ENCODE measurements at regions not wholly inside any gene's neighbourhood (a gene's known extent, or its start where the extent isn't known, plus 50 kb on each side); places are given as distances from the start of the nearest gene placed in this dataset.
A peak's percentile ranks its signal among the peaks of the same experiment; 100 is the strongest.

DNA sequence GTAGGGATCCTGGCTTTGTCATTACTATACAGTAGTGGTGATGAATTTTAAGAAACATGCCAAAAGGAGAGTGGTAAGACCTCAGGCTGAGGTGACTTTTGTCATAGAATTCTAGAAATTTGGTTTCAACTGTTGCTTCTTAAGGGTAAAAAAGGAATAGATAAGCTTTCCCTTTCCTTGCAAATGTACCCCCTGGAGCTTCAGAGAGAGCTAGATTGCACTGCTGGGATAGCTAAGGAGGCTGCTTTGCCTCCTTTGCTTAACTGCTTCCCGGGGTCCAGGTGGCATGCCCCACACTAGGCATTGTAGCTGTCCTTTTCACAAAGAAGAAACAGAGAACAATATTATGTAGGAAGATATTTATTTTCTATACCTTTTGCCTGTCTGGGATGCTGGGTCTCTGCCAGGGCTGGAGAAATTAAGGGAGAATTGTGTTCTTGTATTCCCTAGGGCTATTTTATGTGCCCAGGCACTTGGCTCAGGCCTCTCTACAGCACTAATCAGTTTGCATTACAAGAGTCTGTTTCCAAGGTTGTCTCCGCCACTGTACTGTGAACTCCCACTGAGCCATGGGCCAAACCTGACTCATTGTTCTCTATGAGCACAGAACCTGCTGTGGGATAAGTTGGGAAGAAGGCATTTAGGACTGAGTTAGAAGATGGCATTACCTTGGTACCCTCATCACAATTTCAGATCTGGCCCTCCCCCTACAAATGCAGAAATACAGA lies 460.0 kb downstream of the PDCD6IP start:
- H3K4me1 ChIP-seq (ENCODE audit: control insufficient read depth in 1 of 2, extremely low read depth in 1 of 2, insufficient read depth in 2 of 2, low read length in 2 of 2): no peaks in the 10 kb centered on the region
- Mint-ChIP-seq H3K9me3 (no peaks in the 10 kb centered on the region), H3K4me3 (no peak overlapping the region), H3K36me3 (no peaks in the 10 kb centered on the region), H3K27me3 (peaks cover 0 to 5% of the 10 kb centered on the region in 2 donors), H3K4me1 (no peaks in the 10 kb centered on the region), H3K27ac (no peak overlapping the region)
- H3K9me3 ChIP-seq: no peaks in the 10 kb centered on the region
- H3K36me3 ChIP-seq (ENCODE audit: control insufficient read depth in 2 of 2, extremely low read depth in 1 of 2, insufficient read depth in 1 of 2, low read length in 1 of 2): no peaks in the 10 kb centered on the region
- CTCF ChIA-PET: no interaction called here
- POLR2A ChIA-PET: no interaction called here
- no CpG with 5 or more reads among the region's 2 CpGs for WGBS (ENCODE audit: insufficient coverage)
- no peak for ATAC-seq (replicated peaks in 1 of 4)
- no peak for DNase-seq
- H3K4me3 ChIP-seq (ENCODE audit: control insufficient read depth in 1 of 2, extremely low read depth in 1 of 2, low read length in 1 of 2): no peak overlapping the region
- H3K27ac ChIP-seq (ENCODE audit: low read length): no peak overlapping the region
- H3K27me3 ChIP-seq (replicated peaks in 1 of 2; ENCODE audit: control insufficient read depth in 2 of 2, extremely low read depth in 1 of 2, insufficient read depth in 2 of 2, low read length in 1 of 2): no peaks in the 10 kb centered on the region

DNA sequence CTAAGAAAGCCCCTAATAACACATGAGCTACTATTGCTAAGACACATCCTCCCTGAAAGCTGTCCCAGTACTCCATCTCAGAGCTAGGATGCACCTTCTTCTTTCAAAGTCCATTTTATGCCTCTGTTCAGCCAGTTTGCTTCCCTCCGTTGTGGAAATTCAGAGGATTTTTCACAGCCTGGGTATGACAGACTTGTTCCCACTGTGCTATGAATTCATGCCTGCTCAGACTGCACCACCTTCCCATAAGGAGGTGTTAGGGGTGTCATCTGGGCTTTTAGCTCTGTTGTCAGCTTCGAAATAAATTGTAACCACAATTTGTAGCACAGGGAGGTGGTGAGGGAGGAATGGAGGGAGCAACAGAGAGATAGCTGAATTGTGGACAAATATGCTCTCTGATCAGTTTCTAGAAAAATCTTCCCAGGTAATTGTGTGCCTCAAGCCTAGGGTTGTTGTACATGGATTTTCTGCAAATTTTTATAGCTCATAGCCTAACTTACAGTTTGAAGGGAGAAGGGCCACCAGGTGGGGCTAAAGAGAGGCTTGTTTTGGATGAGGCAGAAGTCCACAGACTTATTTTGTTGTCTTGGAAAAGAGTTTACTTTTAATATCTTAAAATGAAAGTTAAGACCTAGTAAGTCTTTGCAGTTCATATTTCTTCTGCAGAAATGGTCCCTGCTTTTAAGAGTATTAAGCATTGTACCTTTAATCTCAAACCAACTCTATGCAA lies 462.0 kb downstream of the PDCD6IP start:
- peak in 4 of 35 experiments; percentile 1 to 19 (median 5) for DNase-seq
- Mint-ChIP-seq H3K27ac (no peak overlapping the region), H3K4me1 (no peaks in the 10 kb centered on the region)

DNA sequence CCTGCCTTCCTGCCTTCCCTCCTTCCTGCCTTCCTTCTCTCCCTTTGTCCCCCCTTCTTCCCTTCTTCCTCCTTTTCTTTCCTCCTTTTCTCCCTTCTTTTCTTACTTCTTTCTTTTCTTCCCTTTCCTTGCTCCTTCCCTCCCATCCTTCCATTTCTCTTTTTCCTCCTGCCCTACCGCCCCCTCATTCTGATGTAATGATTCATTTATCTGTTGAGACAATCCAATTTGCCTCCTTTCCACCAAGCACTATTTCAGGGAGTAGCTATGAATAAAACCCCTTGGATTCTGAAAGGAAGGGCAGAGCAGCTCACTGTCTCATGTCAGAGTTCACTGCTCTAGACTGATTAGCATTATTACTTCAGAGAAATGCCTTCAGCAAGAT lies 462.6 kb downstream of the PDCD6IP start:
- no peaks in the 10 kb centered on the region for H3K4me1 Mint-ChIP-seq
- no peaks in the 10 kb centered on the region for H3K9me3 ChIP-seq
- DNase-seq (no peak), ATAC-seq (replicated peaks in 1 of 4) (no peak)
- H3K27me3 ChIP-seq (replicated peaks in 1 of 2; ENCODE audit: control insufficient read depth in 2 of 2, extremely low read depth in 1 of 2, insufficient read depth in 2 of 2, low read length in 1 of 2): no peaks in the 10 kb centered on the region
- peaks cover 0 to 5% of the 10 kb centered on the region in 2 donors for H3K27me3 Mint-ChIP-seq
- H3K36me3 Mint-ChIP-seq: no peaks in the 10 kb centered on the region
- CTCF ChIA-PET: interaction anchor here (0.7 to 1.9 kb wide), 2 partner anchors 423 to 958 kb away, joined by 6 to 14 read pairs; no protein-coding TSS in a partner anchor
- no peak overlapping the region for H3K4me3 ChIP-seq (ENCODE audit: control insufficient read depth in 1 of 2, extremely low read depth in 1 of 2, low read length in 1 of 2)
- no CpG with 5 or more reads among the region's 1 CpG for WGBS (ENCODE audit: insufficient coverage)
- POLR2A ChIA-PET: no interaction called here
- no peaks in the 10 kb centered on the region for H3K36me3 ChIP-seq (ENCODE audit: control insufficient read depth in 2 of 2, extremely low read depth in 1 of 2, insufficient read depth in 1 of 2, low read length in 1 of 2)
- H3K4me1 ChIP-seq (ENCODE audit: control insufficient read depth in 1 of 2, extremely low read depth in 1 of 2, insufficient read depth in 2 of 2, low read length in 2 of 2): no peaks in the 10 kb centered on the region
- no peak overlapping the region for H3K4me3 Mint-ChIP-seq
- H3K9me3 Mint-ChIP-seq: no peaks in the 10 kb centered on the region
- H3K27ac ChIP-seq (ENCODE audit: low read length): no peak overlapping the region
- H3K27ac Mint-ChIP-seq: no peak overlapping the region

More for the DNA sequence above, 462.0 kb downstream of the PDCD6IP start:
- H3K27ac ChIP-seq (ENCODE audit: low read length): no peak overlapping the region
- Mint-ChIP-seq H3K9me3 (no peaks in the 10 kb centered on the region), H3K4me3 (no peak overlapping the region), H3K27me3 (peaks cover 0 to 2% of the 10 kb centered on the region in 2 donors), H3K36me3 (no peaks in the 10 kb centered on the region)
- ChIA-PET POLR2A (no interaction called here), CTCF (interaction anchor here (0.6 to 1.9 kb wide), 4 partner anchors 9 to 958 kb away, joined by 3 to 14 read pairs (median 5); no protein-coding TSS in a partner anchor)
- H3K4me1 ChIP-seq (ENCODE audit: control insufficient read depth in 1 of 2, extremely low read depth in 1 of 2, insufficient read depth in 2 of 2, low read length in 2 of 2): no peaks in the 10 kb centered on the region
- H3K9me3 ChIP-seq: no peaks in the 10 kb centered on the region
- H3K36me3 ChIP-seq (ENCODE audit: control insufficient read depth in 2 of 2, extremely low read depth in 1 of 2, insufficient read depth in 1 of 2, low read length in 1 of 2): no peaks in the 10 kb centered on the region
- H3K27me3 ChIP-seq (replicated peaks in 1 of 2; ENCODE audit: control insufficient read depth in 2 of 2, extremely low read depth in 1 of 2, insufficient read depth in 2 of 2, low read length in 1 of 2): no peaks in the 10 kb centered on the region
- no peak for ATAC-seq (replicated peaks in 1 of 4)
- 83% methylated on average over 1 of the region's 2 CpGs for WGBS (ENCODE audit: insufficient coverage)
- no peak overlapping the region for H3K4me3 ChIP-seq (ENCODE audit: control insufficient read depth in 1 of 2, extremely low read depth in 1 of 2, low read length in 1 of 2)

DNA sequence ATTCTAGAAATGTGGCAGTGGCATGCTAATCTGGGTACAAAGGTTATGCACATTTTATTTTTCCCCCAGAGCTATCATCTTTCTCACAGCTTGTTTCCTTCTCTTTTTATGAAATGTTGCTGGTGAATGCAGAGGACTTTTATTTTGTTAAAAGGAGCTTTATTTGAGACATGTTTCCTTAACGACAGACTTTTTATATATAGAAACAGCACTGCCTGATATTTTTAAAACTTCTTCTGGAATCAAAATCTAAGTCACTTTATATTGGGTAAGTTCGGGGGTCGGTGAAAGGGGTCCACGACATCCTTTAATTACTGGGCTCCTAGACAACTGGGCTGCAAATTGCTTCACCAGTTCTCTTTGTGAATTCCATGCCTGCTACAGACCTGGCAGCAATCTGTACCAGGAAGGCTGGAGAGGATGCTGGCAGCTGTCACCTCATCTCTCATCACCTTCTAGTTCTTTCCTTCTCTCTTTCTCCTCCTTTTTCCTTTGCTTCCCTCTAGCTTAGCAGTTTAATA lies 464.7 kb downstream of the PDCD6IP start:
- no peaks in the 10 kb centered on the region for H3K36me3 ChIP-seq (ENCODE audit: control insufficient read depth in 2 of 2, extremely low read depth in 1 of 2, insufficient read depth in 1 of 2, low read length in 1 of 2)
- no peak overlapping the region for H3K4me3 ChIP-seq (ENCODE audit: control insufficient read depth in 1 of 2, extremely low read depth in 1 of 2, low read length in 1 of 2)
- Mint-ChIP-seq H3K36me3 (no peaks in the 10 kb centered on the region), H3K27me3 (peaks cover 1 to 5% of the 10 kb centered on the region in 2 donors), H3K4me3 (no peak overlapping the region), H3K4me1 (no peaks in the 10 kb centered on the region), H3K9me3 (no peaks in the 10 kb centered on the region), H3K27ac (no peak overlapping the region)
- no peaks in the 10 kb centered on the region for H3K27me3 ChIP-seq (replicated peaks in 1 of 2; ENCODE audit: control insufficient read depth in 2 of 2, extremely low read depth in 1 of 2, insufficient read depth in 2 of 2, low read length in 1 of 2)
- whole genome bisulfite sequencing (ENCODE audit: insufficient coverage): 20% methylated on average over 1 of the region's 4 CpGs
- no peaks in the 10 kb centered on the region for H3K4me1 ChIP-seq (ENCODE audit: control insufficient read depth in 1 of 2, extremely low read depth in 1 of 2, insufficient read depth in 2 of 2, low read length in 2 of 2)
- DNase-seq: no peak
- H3K9me3 ChIP-seq: no peaks in the 10 kb centered on the region
- ChIA-PET CTCF (no interaction called here), POLR2A (interaction anchor here in 1 of 2 donors (1.1 kb wide), 1 partner anchor 19 kb away, joined by 4 read pairs; no protein-coding TSS in a partner anchor)
- ATAC-seq (replicated peaks in 1 of 4): no peak
- no peak overlapping the region for H3K27ac ChIP-seq (ENCODE audit: low read length)

DNA sequence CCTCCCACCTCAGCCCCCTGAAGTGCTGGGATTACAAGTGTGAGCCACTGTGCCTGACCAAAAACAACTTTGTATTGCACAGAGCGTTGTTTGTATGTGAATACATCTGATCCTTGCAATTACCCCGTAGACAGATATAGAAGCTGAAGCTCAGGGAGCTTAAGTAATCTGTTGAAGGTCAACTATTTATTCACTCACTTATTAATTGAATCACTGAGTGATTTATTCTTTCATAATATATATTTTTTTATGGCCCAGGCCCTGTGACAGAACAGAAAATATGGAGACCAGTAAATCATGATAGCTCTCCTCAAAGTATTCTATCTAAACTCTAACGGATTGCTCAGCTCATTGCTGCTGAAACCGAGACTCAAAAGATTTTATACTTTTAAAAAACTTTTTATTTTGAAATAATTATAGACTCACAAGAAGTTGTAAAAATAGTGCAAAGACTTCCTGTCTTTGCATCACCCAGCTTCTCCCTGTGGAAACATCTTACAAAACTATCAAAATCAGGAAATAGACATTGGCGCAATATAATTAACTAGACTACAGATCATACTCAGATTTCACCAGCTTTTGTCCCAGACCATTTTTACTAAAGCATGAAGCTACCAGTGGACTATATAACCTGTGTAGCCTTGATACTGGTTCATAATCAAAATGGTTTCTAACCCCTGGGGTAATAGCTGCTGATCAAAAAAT lies 466.1 kb downstream of the PDCD6IP start:
- ChIA-PET CTCF (interaction anchor here in 1 of 2 donors (0.6 kb wide), 1 partner anchor 197 kb away, joined by 3 read pairs; no protein-coding TSS in a partner anchor), POLR2A (no interaction called here)
- ATAC-seq (replicated peaks in 1 of 4) (no peak), DNase-seq (no peak)
- Mint-ChIP-seq H3K36me3 (no peaks in the 10 kb centered on the region), H3K9me3 (no peaks in the 10 kb centered on the region), H3K27me3 (peaks cover 1 to 5% of the 10 kb centered on the region in 2 donors), H3K27ac (no peak overlapping the region), H3K4me1 (no peaks in the 10 kb centered on the region), H3K4me3 (no peak overlapping the region)
- H3K4me3 ChIP-seq (ENCODE audit: control insufficient read depth in 1 of 2, extremely low read depth in 1 of 2, low read length in 1 of 2): no peak overlapping the region
- H3K36me3 ChIP-seq (ENCODE audit: control insufficient read depth in 2 of 2, extremely low read depth in 1 of 2, insufficient read depth in 1 of 2, low read length in 1 of 2): no peaks in the 10 kb centered on the region
- 91% methylated on average over 1 of the region's 5 CpGs for WGBS (ENCODE audit: insufficient coverage)
- H3K9me3 ChIP-seq: no peaks in the 10 kb centered on the region
- no peaks in the 10 kb centered on the region for H3K4me1 ChIP-seq (ENCODE audit: control insufficient read depth in 1 of 2, extremely low read depth in 1 of 2, insufficient read depth in 2 of 2, low read length in 2 of 2)
- no peak overlapping the region for H3K27ac ChIP-seq (ENCODE audit: low read length)
- no peaks in the 10 kb centered on the region for H3K27me3 ChIP-seq (replicated peaks in 1 of 2; ENCODE audit: control insufficient read depth in 2 of 2, extremely low read depth in 1 of 2, insufficient read depth in 2 of 2, low read length in 1 of 2)

- Histone ChIP-seq H3K4me3 (ENCODE audit: control insufficient read depth in 1 of 2, extremely low read depth in 1 of 2, low read length in 1 of 2) (no peak overlapping the region), H3K27me3 (replicated peaks in 1 of 2; ENCODE audit: control insufficient read depth in 2 of 2, extremely low read depth in 1 of 2, insufficient read depth in 2 of 2, low read length in 1 of 2) (no peaks in the 10 kb centered on the region), H3K4me1 (ENCODE audit: control insufficient read depth in 1 of 2, extremely low read depth in 1 of 2, insufficient read depth in 2 of 2, low read length in 2 of 2) (no peaks in the 10 kb centered on the region), H3K36me3 (ENCODE audit: control insufficient read depth in 2 of 2, extremely low read depth in 1 of 2, insufficient read depth in 1 of 2, low read length in 1 of 2) (no peaks in the 10 kb centered on the region), H3K9me3 (no peaks in the 10 kb centered on the region), H3K27ac (ENCODE audit: low read length) (no peak overlapping the region)
- Mint-ChIP-seq H3K4me3 (no peak overlapping the region), H3K27ac (no peak overlapping the region), H3K9me3 (peaks cover 0 to 7% (median 0%) of the 10 kb centered on the region in 3 donors), H3K4me1 (no peaks in the 10 kb centered on the region), H3K27me3 (peaks cover 1 to 9% of the 10 kb centered on the region in 2 donors), H3K36me3 (no peaks in the 10 kb centered on the region)
- ATAC-seq (replicated peaks in 1 of 4): no peak
- DNase-seq: no peak
- ChIA-PET POLR2A (interaction anchor here in 1 of 2 donors (0.5 kb wide), 1 partner anchor 123 kb away, joined by 3 read pairs; no protein-coding TSS in a partner anchor), CTCF (no interaction called here)
Observed at GRCh38 chr3:34267088-34267487, 468.7 kb downstream of the PDCD6IP start.
